CD14-positive monocyte (primary cell): ENCODE measurements at regions not wholly inside any gene's neighbourhood (a gene's known extent, or its start where the extent isn't known, plus 50 kb on each side); places are given as distances from the start of the nearest gene placed in this dataset.

Source experiments
- DNase-seq, 3 donors: peaks; one replicate each; pipeline ENCODE4 v3.0.0-alpha.2; 2011 to 2022
- H2AFZ ChIP-seq: 2 replicates; pipeline ENCODE4 v1.6.0; 2012; ENCODE audit warnings: mild to moderate bottlenecking, low read depth, low read length, inconsistent platforms; ENCODE audit not compliant: insufficient read depth, poor library complexity, severe bottlenecking
- H3K27ac ChIP-seq, 2 donors: 1 replicate in 1 of 2; 2 replicates in 1 of 2; pipeline ENCODE4 v1.5.1; 2012 to 2013; ENCODE audit warnings: low read length in 2 of 2, control low read depth in 1 of 2, inconsistent platforms in 1 of 2, low read depth in 1 of 2, mild to moderate bottlenecking in 1 of 2
- H3K27me3 ChIP-seq, 2 donors: one replicate each; pipeline versions ENCODE4 v1.6.0 to v1.6.1; 2011 to 2013; ENCODE audit warnings: low read length in 2 of 2; ENCODE audit not compliant: control insufficient read depth in 2 of 2, insufficient read depth in 2 of 2
- H3K36me3 ChIP-seq, 2 donors: replicated peaks in 1 of 2; 1 replicate in 1 of 2; 2 replicates in 1 of 2; pipeline versions ENCODE4 v1.5.1 to v1.6.1; 2012 to 2013; ENCODE audit warnings: low read length in 2 of 2, control low read depth in 1 of 2, inconsistent platforms in 1 of 2, mild to moderate bottlenecking in 1 of 2; ENCODE audit not compliant: insufficient read depth in 2 of 2, control insufficient read depth in 1 of 2
- H3K4me1 ChIP-seq, 2 donors: 1 replicate in 1 of 2; 2 replicates in 1 of 2; pipeline versions ENCODE4 v1.5.1 to v1.6.1; 2012 to 2013; ENCODE audit warnings: low read length in 2 of 2, control low read depth in 1 of 2, inconsistent platforms in 1 of 2, mild to moderate bottlenecking in 1 of 2, moderate library complexity in 1 of 2; ENCODE audit not compliant: insufficient read depth in 2 of 2, control insufficient read depth in 1 of 2
- H3K4me2 ChIP-seq: replicated peaks from 2 replicates; pipeline ENCODE3; 2012; ENCODE audit warnings: low read length, moderate library complexity, mild to moderate bottlenecking; ENCODE audit not compliant: poor library complexity, severe bottlenecking; ENCODE audit errors: extremely low read depth
- H3K4me3 ChIP-seq, 3 experiments: fragments of 200-600 bp in 1 of 3; sonication (generic) in 1 of 3; replicated peaks in 1 of 3; 1 replicate in 2 of 3; 2 replicates in 1 of 3; pipeline ENCODE4 v1.5.1; 2011 to 2013; ENCODE audit warnings: low read length in 3 of 3, mild to moderate bottlenecking in 3 of 3, control low read depth in 2 of 3, low read depth in 2 of 3, inconsistent platforms in 1 of 3, moderate library complexity in 1 of 3
- H3K79me2 ChIP-seq: 2 replicates; pipeline ENCODE4 v1.6.0; 2012; ENCODE audit warnings: mild to moderate bottlenecking, control low read depth, inconsistent platforms, low read length, moderate library complexity; ENCODE audit not compliant: insufficient read depth
- H3K9ac ChIP-seq: 2 replicates; pipeline ENCODE4 v1.6.0; 2017; ENCODE audit warnings: low read length, mild to moderate bottlenecking; ENCODE audit not compliant: insufficient read depth, poor library complexity, severe bottlenecking
- H3K9me3 ChIP-seq, 2 donors: replicated peaks in 1 of 2; 1 replicate in 1 of 2; 2 replicates in 1 of 2; pipeline versions ENCODE4 v1.5.1 to v1.6.1; 2012 to 2013; ENCODE audit warnings: low read length in 2 of 2, control low read depth in 1 of 2; ENCODE audit not compliant: control insufficient read depth in 1 of 2, insufficient read depth in 1 of 2
- H4K20me1 ChIP-seq: 2 replicates; pipeline ENCODE4 v1.6.0; 2012; ENCODE audit warnings: mild to moderate bottlenecking, low read length, control low read depth, moderate library complexity; ENCODE audit not compliant: insufficient read depth
- H3K27ac Mint-ChIP-seq, 7 donors: one replicate each; pipeline ENCODE4 v1.8.0; 2020; ENCODE audit warnings: mild to moderate bottlenecking in 7 of 7, mixed read lengths in 7 of 7, moderate library complexity in 6 of 7, inconsistent platforms in 2 of 7
- H3K27me3 Mint-ChIP-seq, 3 donors: one replicate each; pipeline ENCODE4 v1.8.0; 2021 to 2022; ENCODE audit warnings: low read depth in 3 of 3, mild to moderate bottlenecking in 3 of 3, mixed read lengths in 3 of 3, moderate library complexity in 3 of 3, inconsistent platforms in 1 of 3
- H3K36me3 Mint-ChIP-seq, 2 donors: one replicate each; pipeline ENCODE4 v1.8.0; 2020; ENCODE audit warnings: mixed read lengths in 2 of 2, inconsistent platforms in 1 of 2, mild to moderate bottlenecking in 1 of 2
- H3K4me1 Mint-ChIP-seq: one replicate; pipeline ENCODE4 v1.8.0; 2020; ENCODE audit warnings: mild to moderate bottlenecking, mixed read lengths
- H3K4me3 Mint-ChIP-seq, 2 donors: one replicate each; pipeline ENCODE4 v1.8.0; 2020; ENCODE audit warnings: mild to moderate bottlenecking in 2 of 2, mixed read lengths in 2 of 2, moderate library complexity in 1 of 2
- H3K9me3 Mint-ChIP-seq, 7 donors: one replicate each; pipeline ENCODE4 v1.8.0; 2020 to 2022; ENCODE audit warnings: mixed read lengths in 7 of 7, mild to moderate bottlenecking in 6 of 7, moderate library complexity in 6 of 7, inconsistent platforms in 2 of 7
- CTCF ChIP-seq: fragments of 200-600 bp; IDR thresholded peaks from one replicate; pipeline ENCODE4 v1.8.0; 2022; ENCODE audit warnings: antibody characterized with exemption, mild to moderate bottlenecking
- WGBS: methylation state at CpG from one replicate; pipeline ENCODE4 v1.1.5; 2013; ENCODE audit warnings: missing lambda C conversion rate; ENCODE audit not compliant: insufficient coverage; 5-methylcytosine and 5-hydroxymethylcytosine counted together
- intact Hi-C, 2 donors: fragments of 100-400 bp; cut with micrococcal nuclease; formaldehyde crosslinking; loops; one replicate each; pipeline versions ENCODE4 v1.15.0 to v1.15.1; 2023

GRCh38 chr1:36691374-36691773 lies 208.7 kb upstream of the CSF3R start:
- no peak overlapping the region for H3K4me2 ChIP-seq
- 100% methylated on average over 1 of the region's 3 CpGs for WGBS
- Mint-ChIP-seq H3K4me1 (no peaks in the 10 kb centered on the region), H3K4me3 (no peak overlapping the region), H3K9me3 (no peaks in the 10 kb centered on the region), H3K27me3 (peaks cover 5 to 9% (median 8%) of the 10 kb centered on the region in 3 donors), H3K36me3 (no peaks in the 10 kb centered on the region), H3K27ac (no peak overlapping the region)
- H4K20me1 ChIP-seq: no peaks in the 10 kb centered on the region
- H3K27ac ChIP-seq: no peak overlapping the region
- TF ChIP-seq CTCF: no peak
- H3K4me1 ChIP-seq: no peaks in the 10 kb centered on the region
- no peaks in the 10 kb centered on the region for H3K9me3 ChIP-seq
- DNase-seq: no peak
- intact Hi-C loops: no loop called here
- H2AFZ ChIP-seq: no peak overlapping the region
- H3K27me3 ChIP-seq: peaks cover 0 to 2% of the 10 kb centered on the region in 2 donors
- H3K36me3 ChIP-seq: no peaks in the 10 kb centered on the region
- no peak overlapping the region for H3K4me3 ChIP-seq
- H3K79me2 ChIP-seq: no peaks in the 10 kb centered on the region
- no peak overlapping the region for H3K9ac ChIP-seq

- DNase-seq: no peak
- no peaks in the 10 kb centered on the region for H3K36me3 ChIP-seq
- Mint-ChIP-seq H3K9me3 (no peaks in the 10 kb centered on the region), H3K27me3 (peaks cover 5 to 9% (median 7%) of the 10 kb centered on the region in 3 donors), H3K27ac (no peak overlapping the region), H3K4me1 (no peaks in the 10 kb centered on the region), H3K4me3 (no peak overlapping the region), H3K36me3 (no peaks in the 10 kb centered on the region)
- peaks cover 0 to 2% of the 10 kb centered on the region in 2 donors for H3K27me3 ChIP-seq
- no peak overlapping the region for H3K4me3 ChIP-seq
- H3K27ac ChIP-seq: no peak overlapping the region
- no peaks in the 10 kb centered on the region for H4K20me1 ChIP-seq
- H3K9ac ChIP-seq: no peak overlapping the region
- WGBS: no CpG with 5 or more reads among the region's 3 CpGs
- H3K79me2 ChIP-seq: no peaks in the 10 kb centered on the region
- H3K4me2 ChIP-seq: no peak overlapping the region
- H3K4me1 ChIP-seq: no peaks in the 10 kb centered on the region
- intact Hi-C loops: no loop called here
- TF ChIP-seq CTCF: no peak
- H2AFZ ChIP-seq: no peak overlapping the region
- no peaks in the 10 kb centered on the region for H3K9me3 ChIP-seq
Observed at GRCh38 chr1:36689992-36690391, 207.3 kb upstream of the CSF3R start.
